Frontal cortex (tissue), 3 donors: ENCODE measurements at regions not wholly inside any gene's neighbourhood (a gene's known extent, or its start where the extent isn't known, plus 50 kb on each side); places are given as distances from the start of the nearest gene placed in this dataset.

ENCODE experiments used
- DNase-seq, 2 donors: peaks; one replicate each; pipeline ENCODE4 v3.0.0; 2012; ENCODE audit warnings: low spot score in 2 of 2
- FAIRE-seq: peaks from 2 replicates; lab custom pipeline; 2012; peaks lifted over from hg19 to GRCh38; lab: Jason Lieb, UNC
- donor health status: control.
- donor health status: control.
- donor health status: control.

DNA sequence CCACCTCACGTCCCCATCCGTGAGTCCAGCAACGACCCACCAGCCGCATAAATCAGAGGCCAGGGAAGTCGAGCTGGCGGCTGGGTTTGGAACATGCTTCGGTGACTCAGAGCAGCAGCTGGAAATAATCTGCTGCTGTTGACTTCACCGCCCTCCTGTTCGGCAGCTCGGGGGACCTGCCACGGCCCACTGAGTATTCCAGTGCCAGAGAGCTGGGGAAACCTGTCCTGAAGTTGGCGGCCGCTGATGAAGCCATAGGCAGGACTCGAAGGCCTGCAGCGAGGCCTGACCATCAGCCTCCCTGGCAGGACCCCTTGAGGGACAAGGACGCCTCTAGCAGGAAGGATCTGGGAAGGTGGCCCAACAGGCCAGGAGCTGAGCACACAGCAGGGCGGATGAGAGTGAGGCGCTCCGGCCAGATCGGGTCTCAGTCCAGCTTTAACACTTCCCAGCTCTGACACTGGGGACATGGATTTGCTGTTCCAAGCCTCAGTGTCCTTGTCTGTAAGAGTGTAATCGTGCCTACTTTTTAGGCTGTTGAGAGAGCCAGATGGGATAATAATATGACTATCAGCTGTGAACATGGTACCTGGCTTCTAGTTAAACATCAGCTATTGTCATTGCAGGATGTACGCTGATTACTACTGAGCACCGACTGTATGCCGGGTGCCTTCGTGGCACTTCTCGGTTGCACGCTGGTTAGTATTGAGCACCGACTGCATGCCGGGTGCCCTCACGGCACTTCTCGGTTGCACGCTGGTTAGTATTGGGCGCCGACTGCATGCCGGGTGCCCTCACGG, 50.4 kb upstream of the CIBAR2 start:
- no peak for DNase-seq
- no peak for FAIRE-seq

- DNase-seq, result no peak
- FAIRE-seq, result no peak
These were observed 51.2 kb upstream of the CIBAR2 start for GRCh38 chr16:85163278-85164112.

- DNase-seq, result no peak
- no peak for FAIRE-seq
These were observed 52.2 kb upstream of the CIBAR2 start for GRCh38 chr16:85164431-85164830.

DNA sequence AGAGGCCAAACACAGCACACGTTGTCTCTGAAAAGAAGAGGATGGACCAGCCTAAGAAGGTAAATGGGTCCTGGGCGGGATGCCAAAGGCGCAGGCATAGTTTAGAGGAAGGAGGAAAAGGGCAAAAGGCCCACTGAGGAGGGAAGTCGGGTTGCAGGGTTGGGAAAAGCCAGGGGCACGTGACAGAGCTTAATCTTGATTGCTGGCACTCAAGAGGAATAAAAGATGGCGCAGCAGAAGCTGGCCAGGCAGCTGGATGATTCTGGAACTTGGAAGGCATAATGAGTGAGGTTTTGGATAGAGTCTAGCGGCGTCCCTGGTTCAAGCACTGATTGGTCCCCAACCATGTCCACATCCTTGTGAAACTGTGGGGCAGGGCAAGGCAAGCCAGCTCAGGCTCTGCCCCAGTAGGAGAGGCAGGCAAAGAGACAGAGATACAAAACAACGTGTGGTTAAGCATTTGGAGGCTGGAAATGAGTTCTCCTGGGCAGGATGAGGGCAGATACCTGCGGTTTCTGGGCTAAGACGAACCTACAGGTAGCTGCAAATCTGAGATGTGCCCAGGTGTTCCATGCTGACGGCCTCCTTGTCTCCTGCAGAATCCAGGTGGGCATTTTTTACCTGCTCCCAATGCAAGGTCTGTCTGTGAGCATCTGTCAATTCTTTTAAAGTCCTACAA, 52.7 kb upstream of the CIBAR2 start:
- DNase-seq (no peak), FAIRE-seq (no peak)

GRCh38 chr16:85165781-85166180, 53.5 kb upstream of the CIBAR2 start:
- no peak for DNase-seq
- no peak for FAIRE-seq

DNA sequence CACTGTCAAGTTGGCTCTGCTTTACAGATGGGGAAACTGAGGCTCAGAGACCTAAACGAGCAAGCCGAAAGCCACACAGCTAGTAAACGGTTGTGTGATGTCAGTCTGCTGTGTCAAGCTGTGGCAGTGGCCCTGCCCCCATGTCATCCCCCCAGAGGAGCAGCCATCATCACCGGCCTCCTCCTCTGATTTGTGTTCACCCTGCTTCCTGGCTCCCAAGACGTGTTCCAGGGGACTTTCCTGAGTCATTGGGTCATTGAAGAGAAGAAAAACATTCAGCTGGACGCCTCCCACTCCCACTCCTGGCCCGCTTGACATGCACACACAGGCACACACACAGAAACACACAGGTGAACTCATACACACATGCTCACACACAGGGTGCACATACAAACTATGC, 54.0 kb upstream of the CIBAR2 start:
- FAIRE-seq, result no peak
- no peak for DNase-seq

- FAIRE-seq, result no peak
- DNase-seq, result no peak
These were observed 54.7 kb upstream of the CIBAR2 start for GRCh38 chr16:85166699-85167588.

- no peak for FAIRE-seq
These were observed 55.6 kb upstream of the CIBAR2 start for GRCh38 chr16:85167589-85168537.

DNA sequence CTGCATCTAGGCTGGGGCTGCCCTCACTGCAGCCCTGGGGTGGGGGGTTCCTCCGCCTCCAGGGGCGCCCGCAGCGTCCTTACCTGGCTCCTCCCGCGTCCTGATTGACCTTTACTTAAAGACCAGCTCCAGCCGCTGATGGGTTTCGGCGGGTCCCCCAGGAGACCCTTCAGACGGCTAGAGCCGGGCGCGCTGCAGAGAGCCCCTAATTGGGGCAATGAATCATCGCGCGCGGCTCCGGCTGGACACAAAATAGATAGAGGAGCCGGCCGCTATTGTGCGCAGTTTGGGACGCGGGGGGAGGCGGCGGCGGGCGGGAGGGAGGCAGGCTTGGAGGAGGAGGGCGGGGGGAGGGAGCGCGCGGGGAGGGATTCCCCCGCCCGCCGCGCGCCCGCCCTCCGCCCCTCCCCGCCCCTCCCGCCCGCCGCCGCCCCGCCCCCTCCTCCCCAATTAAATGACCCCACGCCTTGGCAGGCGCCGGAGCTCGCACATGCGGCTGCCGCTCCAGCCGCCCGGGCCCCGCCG, 56.5 kb upstream of the CIBAR2 start:
- FAIRE-seq (no peak), DNase-seq (peak; percentile 81 to 84)

More at GRCh38 chr16:85167589-85168537, 55.6 kb upstream of the CIBAR2 start:
- DNase-seq, result no peak

GRCh38 chr16:85169333-85170065, 57.2 kb upstream of the CIBAR2 start:
- DNase-seq, result peak; percentile 48 to 57

GRCh38 chr16:85170066-85170491, 57.8 kb upstream of the CIBAR2 start:
- FAIRE-seq, result no peak

More at GRCh38 chr16:85169333-85170065, 57.2 kb upstream of the CIBAR2 start:
- FAIRE-seq, result no peak

DNA sequence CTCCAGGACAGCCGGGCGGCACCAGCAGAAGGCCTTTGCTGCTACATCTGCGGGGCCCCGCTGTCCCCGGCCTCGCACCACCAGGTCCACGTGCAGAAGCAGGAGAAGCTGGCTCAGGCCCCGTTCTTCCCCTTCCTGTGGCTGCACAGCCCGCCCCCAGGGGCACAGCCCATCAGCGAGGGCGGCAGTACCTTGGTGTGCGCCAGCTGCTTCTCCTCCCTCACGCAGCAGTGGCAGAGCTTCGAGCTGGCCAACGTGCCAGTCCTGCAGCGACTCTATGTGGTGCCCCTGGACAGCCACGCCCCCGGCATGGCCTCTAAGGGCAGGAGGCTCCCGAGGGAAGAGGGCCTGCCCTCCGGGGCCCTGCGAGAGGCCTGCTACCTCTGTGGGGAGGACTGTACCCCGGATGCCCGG, 58.3 kb upstream of the CIBAR2 start:
- FAIRE-seq (no peak), DNase-seq (no peak)

More at GRCh38 chr16:85170066-85170491, 57.8 kb upstream of the CIBAR2 start:
- no peak for DNase-seq

GRCh38 chr16:85171004-85171758, 58.9 kb upstream of the CIBAR2 start:
- DNase-seq (no peak), FAIRE-seq (no peak)

DNA sequence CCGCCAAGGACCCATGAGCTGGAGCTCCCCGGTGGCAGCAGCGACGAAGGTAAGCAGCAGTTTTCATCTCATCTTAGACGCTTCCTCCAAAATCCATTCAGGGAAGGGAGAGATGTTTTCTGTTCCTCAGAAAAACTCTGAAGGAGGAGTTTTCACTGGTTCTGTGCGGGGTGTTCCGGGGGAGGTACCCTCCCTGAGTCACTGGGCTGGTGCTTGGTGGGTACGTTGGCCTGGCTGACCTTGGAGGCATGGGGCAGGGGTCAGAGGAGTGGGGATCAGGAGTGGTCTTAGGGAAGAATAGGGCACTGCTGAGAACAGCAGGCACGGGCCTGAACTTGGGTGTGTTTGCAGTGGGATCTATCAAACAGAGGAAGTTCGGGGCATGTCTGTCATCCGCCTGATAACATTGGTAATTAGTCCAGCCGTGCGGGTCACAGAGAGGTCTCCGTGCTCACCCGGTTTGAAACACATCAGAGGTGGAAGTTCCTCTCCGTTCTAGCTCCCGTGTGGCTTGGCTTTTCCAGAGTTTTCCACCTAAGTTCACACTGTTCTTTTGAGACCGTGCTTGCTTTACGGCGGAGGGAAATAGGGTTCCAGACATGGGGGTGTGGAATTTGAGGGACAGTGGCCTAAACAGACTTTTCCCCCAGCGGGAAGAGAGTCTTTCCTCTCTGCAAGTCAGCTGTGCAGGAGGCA, 59.6 kb upstream of the CIBAR2 start:
- DNase-seq (no peak), FAIRE-seq (no peak)

DNA sequence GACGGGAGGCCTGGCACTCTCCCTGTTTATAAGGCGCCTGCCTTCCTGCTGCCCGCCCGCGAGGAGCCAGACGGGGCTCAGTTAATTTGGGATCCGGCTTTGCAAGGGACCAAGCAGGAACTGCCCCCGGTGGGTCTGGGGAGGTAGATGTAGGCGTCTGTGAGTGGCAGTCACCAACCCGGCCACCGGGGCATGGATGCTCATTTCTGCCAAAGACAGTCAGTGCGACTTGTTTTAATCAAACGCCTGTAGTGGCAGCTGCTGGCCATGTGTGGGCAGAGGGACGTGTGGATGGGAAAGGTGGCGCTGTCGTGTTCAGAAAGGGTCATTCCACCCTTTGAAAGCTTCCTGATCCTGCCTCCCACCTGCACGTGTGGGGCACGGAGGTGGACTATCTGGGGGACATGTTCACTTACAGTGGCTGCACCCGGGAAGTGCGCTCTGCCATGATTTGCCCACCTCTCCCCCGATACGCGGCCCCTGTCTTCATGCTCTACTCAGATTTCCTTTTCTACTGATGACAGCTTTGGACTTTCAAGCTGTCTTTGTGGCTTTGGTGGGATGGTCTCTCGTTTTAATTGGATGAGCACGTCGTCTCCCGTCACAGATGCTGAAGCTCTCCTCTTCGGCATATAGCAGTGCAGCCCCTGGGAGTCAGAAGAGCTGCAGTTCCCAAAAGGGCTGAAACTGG, 60.3 kb upstream of the CIBAR2 start:
- DNase-seq (peak in 1 of 2 donors; percentile 59), FAIRE-seq (no peak)
